Hindlimb muscle (tissue), 1 donor: ENCODE measurements at regions not wholly inside any gene's neighbourhood (a gene's known extent, or its start where the extent isn't known, plus 50 kb on each side); places are given as distances from the start of the nearest gene placed in this dataset.

Experiments used
- DNase-seq: peaks from one replicate; pipeline ENCODE4 v3.0.0-alpha.2; 2013

DNA sequence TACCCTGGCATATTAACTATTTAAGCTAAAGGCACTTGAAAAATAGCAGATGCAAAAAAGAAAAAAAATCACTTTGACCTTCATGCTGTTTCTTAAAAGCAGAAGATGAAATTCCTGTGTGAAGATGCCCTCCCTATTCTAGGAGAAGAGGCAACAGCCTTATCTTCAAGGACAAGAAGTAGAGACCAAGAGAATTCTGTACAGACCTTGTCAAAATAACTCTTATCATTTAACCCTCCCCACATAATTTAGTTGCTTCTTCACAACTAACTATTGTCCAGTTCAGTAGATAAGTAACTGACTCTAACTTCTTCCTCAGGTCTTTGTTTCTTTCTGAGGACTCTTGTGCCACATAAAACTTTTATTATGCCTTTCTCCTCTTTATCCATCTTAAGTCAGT, 72.0 kb upstream of the MARCHF10 start:
- no peak for DNase-seq

DNA sequence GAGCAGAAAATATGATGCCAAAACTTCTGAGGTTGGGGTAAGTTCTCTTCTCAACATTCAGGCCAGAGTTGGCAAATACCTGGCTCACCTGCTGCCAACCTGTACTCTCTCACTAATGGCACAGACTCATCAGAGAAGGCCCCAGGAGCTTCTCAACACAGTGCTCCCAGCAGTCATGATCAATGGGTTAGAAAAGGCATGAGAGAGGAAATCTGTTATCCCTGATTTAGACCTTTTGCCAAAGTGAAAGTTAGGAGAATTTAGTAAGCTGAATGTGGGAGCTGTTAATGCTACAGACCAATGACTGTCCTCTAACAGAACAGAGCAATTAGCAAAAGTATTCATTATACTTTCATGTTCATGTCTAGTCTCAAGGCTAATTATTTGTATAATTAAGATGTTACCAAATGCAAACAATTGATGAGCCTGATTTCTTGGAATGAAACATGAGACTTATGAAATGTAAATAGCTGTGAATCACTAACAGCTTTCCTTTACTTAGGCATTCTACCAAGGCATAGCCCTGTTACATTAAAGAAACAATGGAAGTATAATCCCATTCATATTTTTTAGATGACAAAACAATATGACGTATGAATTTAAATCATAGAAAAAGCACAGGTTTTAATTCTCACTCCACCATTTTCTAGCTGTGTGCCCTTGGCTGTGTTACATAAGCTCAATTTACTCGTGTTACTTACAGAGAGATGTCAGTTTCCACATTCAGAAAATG, 68.7 kb upstream of the MARCHF10 start:
- no peak for DNase-seq

DNA sequence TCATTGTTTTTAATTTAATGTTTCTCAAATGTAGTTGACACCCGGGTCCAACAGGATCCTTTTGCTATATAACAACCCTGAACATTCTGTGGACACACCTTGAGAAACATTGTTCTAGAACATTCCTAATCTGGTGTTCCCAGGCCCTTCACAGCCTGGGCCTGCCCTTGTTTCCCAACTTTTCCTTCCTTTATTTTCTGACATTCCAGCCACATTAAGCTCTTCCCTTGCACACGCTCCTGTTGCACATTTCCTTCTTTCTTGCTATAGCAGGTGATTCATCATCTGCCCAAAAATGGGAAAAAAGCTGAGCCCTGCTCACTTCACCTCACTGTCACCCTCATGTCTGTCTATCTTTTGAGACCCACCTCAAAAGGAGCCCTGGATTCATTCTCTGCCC, 67.9 kb upstream of the MARCHF10 start:
- no peak for DNase-seq

DNA sequence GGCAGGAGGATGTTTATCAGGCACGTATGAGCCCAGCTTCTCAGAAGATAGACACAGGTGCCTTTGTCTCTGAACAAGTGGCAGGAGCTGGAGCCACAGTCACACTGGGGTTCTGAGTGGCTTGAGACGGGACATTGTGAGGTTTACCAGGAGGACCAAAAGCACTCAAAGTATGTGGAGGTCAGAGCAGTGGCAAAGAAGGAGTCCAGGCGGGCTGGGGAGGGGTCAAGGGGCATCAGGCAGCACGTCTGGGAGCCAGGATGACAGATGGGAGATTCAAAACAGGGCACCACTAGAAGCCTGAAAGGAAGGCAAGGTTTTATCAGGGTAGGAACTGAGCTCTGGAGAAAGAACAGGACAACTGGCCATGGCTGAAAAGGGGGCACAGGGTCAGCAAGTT, 67.2 kb upstream of the MARCHF10 start:
- DNase-seq, result no peak

DNA sequence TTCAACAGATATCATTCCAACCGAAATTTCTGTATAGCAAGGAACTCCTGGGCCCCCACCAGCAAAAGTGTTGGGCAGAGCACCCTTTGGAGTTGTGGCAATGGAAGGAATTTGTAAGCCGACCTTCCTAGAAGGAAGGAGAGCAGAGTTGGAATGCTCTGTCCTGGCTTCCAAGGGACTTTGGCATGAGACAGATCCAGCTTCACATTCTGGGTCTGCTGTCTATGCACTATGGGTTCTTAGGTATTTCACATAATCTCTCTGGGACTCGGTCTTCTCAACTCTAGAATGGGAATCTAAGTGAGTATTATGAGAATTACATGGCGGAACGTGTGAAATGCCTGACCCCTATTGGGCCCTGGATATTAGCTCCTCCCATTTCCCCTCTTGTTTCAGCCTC, 63.2 kb upstream of the MARCHF10 start:
- DNase-seq, result no peak

DNA sequence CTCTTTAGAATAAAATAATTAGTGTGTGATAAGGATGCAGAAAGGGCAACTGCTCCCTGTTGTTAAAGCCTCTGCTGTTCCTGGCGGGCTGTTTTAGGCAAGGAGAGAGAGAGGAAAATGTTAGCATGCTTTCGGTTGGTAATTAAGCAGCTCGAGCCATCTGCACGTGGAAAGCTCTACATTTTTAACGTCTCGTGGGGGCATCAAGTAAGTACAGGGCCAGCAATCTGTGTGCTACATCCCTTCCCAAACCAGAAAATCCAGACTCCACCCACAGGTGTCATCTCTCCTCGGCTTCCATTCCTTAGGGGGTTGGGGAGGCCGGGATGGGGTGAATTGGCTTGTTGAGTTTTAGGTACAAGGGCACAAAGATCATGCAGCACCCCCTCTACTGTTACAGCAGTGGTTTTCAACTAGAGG, 62.4 kb upstream of the MARCHF10 start:
- no peak for DNase-seq

DNA sequence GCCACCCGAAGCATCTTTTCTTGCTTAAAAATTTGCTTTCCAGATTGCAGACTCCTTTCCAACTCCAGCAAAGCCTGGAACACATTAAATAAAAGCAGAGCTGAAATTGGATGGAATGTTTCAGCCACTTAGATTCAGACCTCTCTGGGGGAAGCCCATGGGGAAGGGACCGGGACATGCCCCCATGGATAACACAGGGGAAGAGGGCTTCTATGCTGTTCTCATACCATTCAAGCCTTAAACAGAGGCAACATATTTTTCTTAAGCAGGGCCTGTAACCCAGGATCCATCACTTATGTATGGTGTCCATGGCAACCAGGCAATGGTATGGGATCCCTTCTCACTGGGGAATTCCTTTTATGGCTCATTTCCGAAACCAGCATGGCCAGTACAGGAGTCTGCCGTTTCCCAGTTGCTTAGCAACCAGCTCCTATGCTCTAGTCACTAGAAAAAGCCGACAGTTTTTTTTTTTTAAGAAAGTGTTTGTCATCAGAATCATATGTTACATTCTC, 62.0 kb upstream of the MARCHF10 start:
- peak; percentile 34 for DNase-seq

DNA sequence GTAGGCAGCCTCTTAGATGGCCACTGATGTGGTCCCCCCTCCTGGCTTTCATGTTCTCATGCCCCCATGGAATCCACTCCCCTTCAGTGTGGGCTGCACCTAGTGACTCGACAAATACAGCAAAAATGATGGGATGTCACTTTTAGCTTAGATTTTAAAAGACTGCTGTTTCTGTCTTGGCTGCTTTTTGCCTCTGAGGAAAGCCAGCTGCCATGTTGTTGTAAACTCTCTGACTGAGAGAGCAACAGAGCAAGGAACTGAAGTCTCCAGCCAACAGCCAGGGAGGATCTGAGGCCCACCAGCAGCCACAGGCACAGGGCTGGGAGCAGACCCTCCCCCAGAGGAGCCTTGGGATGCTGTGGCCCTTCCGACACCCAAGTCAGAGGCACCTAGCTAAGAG, 60.6 kb upstream of the MARCHF10 start:
- DNase-seq, result no peak

DNA sequence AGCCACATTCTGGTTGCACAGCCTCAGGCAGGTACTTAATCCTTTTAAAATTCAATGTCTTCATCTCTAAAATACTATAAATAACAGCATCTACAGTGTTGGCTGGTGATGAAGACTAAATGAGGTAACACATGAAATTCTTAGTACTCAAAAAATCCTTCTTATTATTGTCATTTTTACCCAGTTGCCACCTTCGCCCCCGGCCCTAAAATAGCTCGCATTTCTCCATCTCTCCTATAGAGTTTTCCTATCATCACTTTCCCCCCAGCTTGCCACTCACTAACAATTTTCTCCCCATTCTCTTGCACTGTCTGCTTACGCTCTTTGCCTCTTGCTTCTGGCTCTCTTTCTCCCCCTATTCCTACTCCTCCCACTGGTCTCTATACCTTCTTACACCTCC, 59.9 kb upstream of the MARCHF10 start:
- DNase-seq, result no peak

DNA sequence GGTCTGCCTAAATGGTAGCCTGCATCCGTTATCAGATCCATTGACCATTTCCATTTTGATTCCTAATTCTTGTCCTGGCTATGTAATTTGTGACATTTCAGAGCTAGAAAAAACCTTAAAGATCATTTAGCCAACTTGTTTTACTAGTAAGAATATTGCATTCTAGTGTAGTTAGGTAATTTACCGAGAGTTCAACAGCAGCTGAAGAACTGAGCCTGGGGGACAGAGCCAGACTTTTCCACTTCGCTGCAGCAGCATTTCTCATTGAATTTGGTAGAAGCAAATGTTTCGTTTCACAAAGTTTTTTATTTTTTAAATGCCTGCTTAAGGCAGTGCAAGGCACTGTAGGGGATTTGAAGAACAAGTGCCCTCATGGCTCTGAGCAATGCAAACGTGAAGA, 59.2 kb upstream of the MARCHF10 start:
- no peak for DNase-seq

DNA sequence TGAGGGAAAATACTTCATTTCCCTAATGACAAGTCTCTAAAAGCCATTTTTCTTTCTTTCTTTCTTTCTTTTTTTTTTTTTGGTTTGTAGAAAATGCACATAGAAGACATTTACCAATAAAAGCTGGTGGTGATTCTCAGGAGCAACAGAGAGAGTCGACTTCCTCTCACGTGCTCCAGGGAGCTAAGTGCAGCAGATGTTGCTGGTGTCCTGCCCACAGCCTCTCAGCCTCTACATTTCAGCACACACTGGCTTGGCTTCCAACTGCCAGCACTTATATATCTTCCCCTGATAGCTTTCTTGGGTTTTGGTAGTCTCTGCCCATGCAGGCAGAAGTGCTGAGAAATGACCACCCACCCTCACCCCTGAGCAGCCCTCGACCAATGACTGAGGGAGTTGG, 58.4 kb upstream of the MARCHF10 start:
- DNase-seq, result peak; percentile 36

DNA sequence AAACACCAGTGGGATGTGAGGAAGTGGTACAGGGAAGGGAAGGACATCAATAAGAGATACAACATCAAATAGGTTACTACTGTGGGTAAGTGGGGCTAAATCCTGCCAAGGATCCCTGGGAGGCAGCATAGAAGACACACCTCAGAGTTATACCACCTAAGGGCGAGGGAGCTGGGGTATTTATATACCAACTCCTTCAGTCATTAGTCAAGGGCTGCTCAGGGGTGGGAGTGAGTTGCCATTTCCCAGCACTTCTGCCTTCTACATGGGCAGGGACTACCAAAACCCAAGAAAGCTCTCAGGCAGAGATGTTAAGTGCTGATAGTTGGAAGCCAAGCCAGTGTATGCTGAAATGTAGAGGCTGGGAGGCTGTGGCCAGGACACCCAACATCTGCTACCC, 57.5 kb upstream of the MARCHF10 start:
- DNase-seq, result no peak

DNA sequence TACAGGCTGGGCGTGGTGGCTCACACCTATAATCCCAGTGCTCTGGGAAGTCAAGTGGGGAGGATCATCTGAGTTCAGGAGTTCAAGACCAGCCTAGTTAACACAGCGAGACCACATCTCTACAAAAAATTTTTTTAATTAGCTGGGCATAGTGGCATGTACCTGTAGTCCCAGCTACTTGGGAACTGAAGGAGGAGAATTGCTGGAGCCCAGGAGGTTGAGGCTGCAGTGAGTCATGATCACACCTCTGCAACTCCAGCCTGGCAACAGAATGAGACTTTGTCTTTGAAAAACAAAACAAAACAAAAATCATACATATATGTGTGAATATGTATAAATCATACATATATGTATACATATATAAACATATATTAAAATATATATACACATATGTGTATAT, 54.1 kb upstream of the MARCHF10 start:
- no peak for DNase-seq

DNA sequence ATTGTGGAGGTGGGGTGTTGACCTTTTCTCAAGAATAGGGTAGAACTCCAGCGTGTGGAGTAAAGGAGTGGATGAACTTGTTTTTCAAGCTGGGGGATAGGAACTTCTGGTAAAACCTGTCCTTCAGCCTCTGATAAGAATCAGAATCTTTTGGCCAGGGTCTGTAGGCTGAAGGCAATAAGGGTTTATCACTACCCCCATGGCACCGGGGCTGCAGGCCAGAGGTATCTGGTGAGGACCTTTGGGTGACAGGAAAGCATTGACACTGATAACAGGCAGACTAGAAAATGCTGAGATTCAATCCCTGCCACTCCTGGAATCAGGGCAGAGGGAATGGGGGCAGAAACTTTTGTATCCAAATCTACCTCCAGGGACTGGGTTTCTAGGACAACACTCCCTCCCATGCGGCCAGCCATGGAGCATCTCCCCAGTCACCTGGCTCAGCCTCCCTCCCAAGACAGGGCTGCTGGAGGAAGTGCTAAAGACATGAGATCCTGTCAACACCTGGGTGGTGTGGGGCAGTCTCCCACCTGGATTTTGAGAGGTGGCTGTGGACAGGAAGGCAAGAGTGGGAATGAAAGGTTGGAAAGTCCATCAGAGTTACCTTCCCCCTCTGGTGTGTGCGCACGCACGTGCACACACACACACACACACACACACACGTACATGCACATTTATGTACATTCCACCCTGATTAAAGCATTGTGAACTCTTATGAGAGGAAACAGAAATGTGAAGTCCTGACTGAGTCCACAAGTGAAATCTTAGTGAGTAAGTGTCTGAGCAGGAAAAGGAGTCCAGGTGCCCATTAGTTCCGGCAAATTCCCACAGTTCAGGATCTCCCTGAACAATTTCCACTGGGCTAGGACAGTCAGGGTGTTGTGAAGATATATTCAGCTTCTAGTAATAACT, 53.1 kb upstream of the MARCHF10 start:
- DNase-seq, result no peak

DNA sequence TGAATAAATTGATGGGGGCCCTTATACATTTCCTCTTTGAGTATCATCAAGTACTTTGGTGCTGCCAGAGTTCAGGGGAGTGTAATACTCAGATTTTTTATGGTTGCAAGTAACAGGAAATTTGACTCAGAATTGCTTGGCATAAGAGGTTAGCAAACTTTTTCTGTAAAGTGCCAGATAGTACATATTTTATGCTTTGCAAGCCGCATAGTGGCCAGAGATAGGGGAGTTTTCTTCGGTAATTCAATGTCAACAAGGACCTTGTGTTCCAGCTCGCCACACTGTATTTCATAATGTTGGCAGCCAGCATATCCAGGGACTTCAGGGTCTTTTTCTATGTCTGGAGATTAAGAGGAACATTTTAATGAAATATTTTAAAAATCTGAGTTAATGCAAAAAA, 51.0 kb upstream of the MARCHF10 start:
- no peak for DNase-seq
